Urinary bladder (tissue), 3 donors: ENCODE measurements at regions not wholly inside any gene's neighbourhood (a gene's known extent, or its start where the extent isn't known, plus 50 kb on each side); places are given as distances from the start of the nearest gene placed in this dataset.
"Not testable (repeated sequence)": the region's sequence is repeated elsewhere in the genome, so short reads cannot be mapped to it uniquely, and the experiment has no call there.

ENCODE experiments used
- DNase-seq: peaks from one replicate; pipeline ENCODE4 v3.0.0-alpha.2; 2015; ENCODE audit errors: extremely low spot score
- H3K27ac ChIP-seq: one replicate; pipeline ENCODE4 v1.5.1; 2013; ENCODE audit warnings: low read depth, mild to moderate bottlenecking, moderate library complexity
- H3K36me3 ChIP-seq: one replicate; pipeline ENCODE4 v1.6.1; 2013; ENCODE audit warnings: mild to moderate bottlenecking, moderate library complexity; ENCODE audit not compliant: insufficient read depth
- H3K4me1 ChIP-seq: one replicate; pipeline ENCODE4 v1.6.1; 2013; ENCODE audit warnings: mild to moderate bottlenecking, moderate library complexity; ENCODE audit not compliant: insufficient read depth
- H3K4me3 ChIP-seq: one replicate; pipeline ENCODE4 v1.5.1; 2013; ENCODE audit warnings: low read depth, low read length
- WGBS: extraction: QIAGEN DNeasy Blood & Tissue Kit; methylation state at CpG from one replicate; pipeline ENCODE4 v1.1.7; 2013; 5-methylcytosine and 5-hydroxymethylcytosine counted together
- donor health status: healthy with polysubstance abuse.
- donor health status: healthy.

DNA sequence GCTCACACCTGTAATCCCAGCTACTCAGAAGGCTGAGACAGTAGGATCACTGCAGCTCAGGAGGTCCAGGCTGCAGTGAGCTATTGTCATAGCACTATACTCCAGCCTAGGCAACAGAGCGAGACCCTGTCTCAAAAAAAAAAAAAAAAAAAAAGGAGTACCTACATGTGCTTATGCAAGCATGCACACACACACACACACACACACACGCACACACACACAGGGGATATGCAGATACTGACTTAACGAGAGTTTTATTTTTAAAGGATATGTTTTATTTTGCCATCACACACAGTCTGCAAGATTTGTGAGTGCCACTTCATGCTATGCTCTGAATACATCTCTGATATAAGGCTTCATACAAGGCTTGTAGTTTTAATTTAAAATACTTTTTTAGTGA is 479.3 kb downstream of the NEBL start:
- no peak for DNase-seq
- Histone ChIP-seq H3K4me1 (no peaks in the 10 kb centered on the region), H3K4me3 (no peak overlapping the region), H3K27ac (no peak overlapping the region), H3K36me3 (no peaks in the 10 kb centered on the region)
- 69% methylated on average over 3 of the region's 3 CpGs for WGBS

DNA sequence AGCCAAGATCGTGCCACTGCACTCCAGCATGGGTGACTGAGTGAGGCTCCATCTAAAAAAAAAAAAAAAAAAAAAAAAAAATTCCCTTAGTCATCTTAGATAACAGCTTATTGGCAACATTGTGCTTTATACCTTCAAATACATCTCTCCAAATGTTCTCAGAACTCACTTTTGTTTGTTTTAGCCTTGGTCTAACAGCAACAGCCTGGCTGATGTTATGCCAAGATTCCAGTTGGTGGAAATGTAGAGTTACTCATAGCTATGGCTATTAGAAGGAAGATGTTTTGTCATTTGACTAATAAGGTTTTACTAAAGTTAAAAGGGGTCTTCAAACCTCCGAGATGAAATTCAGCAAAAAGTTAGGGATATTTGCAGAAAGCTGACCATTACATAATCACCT is 481.4 kb downstream of the NEBL start:
- WGBS = 76% methylated on average over 2 of the region's 2 CpGs

DNA sequence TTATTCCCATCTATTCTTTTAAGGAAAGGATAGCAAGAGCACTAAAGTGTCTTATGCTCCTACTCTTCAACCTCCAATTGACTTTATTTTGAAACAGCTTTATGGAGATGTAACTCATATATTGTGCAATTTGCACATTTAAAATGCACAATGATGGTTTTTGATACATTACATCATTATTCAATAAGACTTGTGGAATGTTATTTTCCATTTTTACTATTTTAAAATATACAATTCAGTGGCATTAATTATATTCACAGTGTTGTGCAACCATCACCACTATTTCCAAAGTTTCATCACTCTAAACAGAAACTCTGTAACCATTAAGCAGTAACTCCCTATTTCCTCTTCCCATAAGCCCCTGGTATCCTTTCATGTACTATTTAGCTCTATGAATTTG is 489.8 kb downstream of the NEBL start:
- DNase-seq = no peak
- H3K27ac ChIP-seq = no peak overlapping the region
- no peaks in the 10 kb centered on the region for H3K36me3 ChIP-seq
- no peaks in the 10 kb centered on the region for H3K4me1 ChIP-seq
- no peak overlapping the region for H3K4me3 ChIP-seq

More for the DNA sequence above, 481.4 kb downstream of the NEBL start:
- H3K27ac ChIP-seq = no peak overlapping the region
- H3K36me3 ChIP-seq = no peaks in the 10 kb centered on the region
- no peaks in the 10 kb centered on the region for H3K4me1 ChIP-seq
- no peak for DNase-seq
- no peak overlapping the region for H3K4me3 ChIP-seq

- Histone ChIP-seq H3K36me3 (no peaks in the 10 kb centered on the region), H3K27ac (no peak overlapping the region), H3K4me1 (no peaks in the 10 kb centered on the region), H3K4me3 (no peak overlapping the region)
- no peak for DNase-seq
- 53% methylated on average over 6 of the region's 6 CpGs for WGBS
These were observed 490.6 kb downstream of the NEBL start for GRCh38 chr10:20406281-20407104.

GRCh38 chr10:20405761-20406160 is 491.4 kb downstream of the NEBL start:
- Histone ChIP-seq H3K4me3 (no peak overlapping the region), H3K36me3 (no peaks in the 10 kb centered on the region), H3K27ac (no peak overlapping the region), H3K4me1 (no peaks in the 10 kb centered on the region)
- 53% methylated on average over 4 of the region's 4 CpGs for WGBS
- DNase-seq = no peak

- DNase-seq = no peak
- H3K36me3 ChIP-seq = no peaks in the 10 kb centered on the region
- 97% methylated on average over 2 of the region's 2 CpGs for WGBS
- H3K4me1 ChIP-seq = no peaks in the 10 kb centered on the region
- no peak overlapping the region for H3K4me3 ChIP-seq
- H3K27ac ChIP-seq = no peak overlapping the region
These were observed 492.1 kb downstream of the NEBL start for GRCh38 chr10:20405050-20405449.

GRCh38 chr10:20399772-20400171 is 497.3 kb downstream of the NEBL start:
- no peak for DNase-seq
- Histone ChIP-seq H3K4me3 (no peak overlapping the region), H3K36me3 (no peaks in the 10 kb centered on the region), H3K4me1 (no peaks in the 10 kb centered on the region), H3K27ac (no peak overlapping the region)
- 90% methylated on average over 2 of the region's 2 CpGs for WGBS

- Histone ChIP-seq H3K36me3 (no peaks in the 10 kb centered on the region), H3K27ac (no peak overlapping the region), H3K4me3 (no peak overlapping the region), H3K4me1 (no peaks in the 10 kb centered on the region)
- DNase-seq = no peak
- 78% methylated on average over 4 of the region's 4 CpGs for WGBS
These were observed 500.4 kb downstream of the NEBL start for GRCh38 chr10:20396701-20397100.

- Histone ChIP-seq H3K27ac (no peak overlapping the region), H3K36me3 (no peaks in the 10 kb centered on the region), H3K4me3 (no peak overlapping the region), H3K4me1 (no peaks in the 10 kb centered on the region)
- no peak for DNase-seq
- WGBS = 85% methylated on average over 4 of the region's 4 CpGs
These were observed 500.9 kb downstream of the NEBL start for GRCh38 chr10:20396205-20396604.

- no peaks in the 10 kb centered on the region for H3K36me3 ChIP-seq
- H3K4me1 ChIP-seq = no peaks in the 10 kb centered on the region
- H3K27ac ChIP-seq = no peak overlapping the region
- DNase-seq = no peak
- 96% methylated on average over 3 of the region's 3 CpGs for WGBS
- no peak overlapping the region for H3K4me3 ChIP-seq
These were observed 505.5 kb downstream of the NEBL start for GRCh38 chr10:20391629-20392028.

DNA sequence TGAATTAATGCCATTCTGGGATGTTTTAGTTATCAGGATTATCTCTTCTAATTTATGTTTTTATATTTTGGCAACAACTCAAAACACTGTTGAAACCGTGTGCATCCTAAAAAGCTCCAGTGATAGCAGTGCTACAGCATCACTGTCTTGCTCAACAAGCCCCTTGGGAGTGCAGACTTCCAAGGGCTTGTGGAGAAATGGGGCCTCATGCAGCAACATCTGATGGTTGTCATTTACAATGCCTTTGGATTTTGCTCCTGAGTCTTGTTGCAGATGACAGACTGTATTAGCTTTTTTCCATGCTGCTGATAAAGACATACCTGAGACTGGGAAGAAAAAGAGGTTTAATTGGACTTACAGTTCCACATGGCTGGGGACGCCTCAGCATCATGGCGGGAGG is 515.4 kb downstream of the NEBL start:
- Histone ChIP-seq H3K4me3 (no peak overlapping the region), H3K4me1 (no peaks in the 10 kb centered on the region), H3K27ac (no peak overlapping the region), H3K36me3 (no peaks in the 10 kb centered on the region)
- no peak for DNase-seq
- 77% methylated on average over 3 of the region's 3 CpGs for WGBS

DNA sequence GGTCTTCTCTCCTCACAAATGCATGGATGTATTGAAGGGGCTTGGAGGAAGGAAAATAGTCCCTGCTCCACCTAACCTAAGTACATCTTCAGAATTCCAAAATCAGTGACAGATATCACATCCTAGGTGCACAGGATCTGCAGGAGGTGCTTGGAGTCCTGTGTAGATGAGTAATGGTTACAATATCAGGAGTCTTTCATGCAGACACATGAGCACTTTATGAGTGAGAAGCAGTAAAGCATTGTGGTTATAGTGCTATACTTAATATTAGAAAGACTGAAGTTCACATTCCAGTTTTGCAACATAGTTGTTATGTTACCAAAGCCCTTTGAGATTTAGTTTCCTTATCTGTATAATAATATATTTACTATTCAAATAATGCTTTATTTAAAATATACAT is 516.7 kb downstream of the NEBL start:
- Histone ChIP-seq H3K27ac (no peak overlapping the region), H3K4me3 (no peak overlapping the region), H3K36me3 (no peaks in the 10 kb centered on the region), H3K4me1 (no peaks in the 10 kb centered on the region)
- no peak for DNase-seq

DNA sequence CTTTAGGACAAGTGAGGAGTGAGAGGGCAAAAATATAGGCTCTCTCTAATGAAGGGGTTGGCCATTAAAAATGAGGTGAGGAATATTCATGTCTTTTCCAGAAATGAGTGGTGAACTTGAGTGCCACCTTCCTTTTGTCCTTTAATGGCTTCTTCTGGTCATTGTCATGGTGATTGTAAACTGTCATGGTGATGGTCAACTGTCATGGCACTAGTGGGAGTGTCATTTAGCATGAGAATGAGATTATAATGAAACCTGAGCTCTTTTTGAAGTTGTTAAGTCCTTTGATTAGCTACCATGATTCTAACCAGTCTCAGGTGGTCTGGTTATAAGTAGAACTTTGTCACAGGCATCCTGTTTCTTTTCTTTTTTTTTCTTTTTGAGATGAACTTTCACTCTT is 524.4 kb downstream of the NEBL start:
- DNase-seq = no peak
- Histone ChIP-seq H3K27ac (no peak overlapping the region), H3K4me3 (no peak overlapping the region), H3K4me1 (no peaks in the 10 kb centered on the region), H3K36me3 (no peaks in the 10 kb centered on the region)

GRCh38 chr10:20370977-20371533 is 526.1 kb downstream of the NEBL start:
- WGBS = 89% methylated on average over 7 of the region's 7 CpGs
- H3K4me1 ChIP-seq, H3K27ac ChIP-seq, H3K4me3 ChIP-seq, H3K36me3 ChIP-seq, DNase-seq: not testable (repeated sequence)
